SK-N-SH (cell line): ENCODE measurements at regions not wholly inside any gene's neighbourhood (a gene's known extent, or its start where the extent isn't known, plus 50 kb on each side); places are given as distances from the start of the nearest gene placed in this dataset.

Experiments
- CTCF ChIA-PET: fragments of 300-600, 350-600 bp; formaldehyde crosslinking; extraction: SDS; loops from one replicate; lab custom pipeline; 2021; lab: Yijun Ruan, JAX
- POLR2A ChIA-PET: fragments of 350-600 bp; sonication (Branson Sonifier 250); formaldehyde crosslinking; extraction: SDS; loops from one replicate; lab custom pipeline; 2020; ENCODE audit warnings: antibody characterized with exemption, inconsistent platforms; lab: Yijun Ruan, JAX
- DNase-seq: peaks from one replicate; pipeline ENCODE4 v3.0.0; 2012
- H2AFZ ChIP-seq: fragments of 200-600 bp; sonication (generic); 2 replicates; pipeline ENCODE4 v1.8.1; 2016; ENCODE audit warnings: antibody characterized with exemption, mild to moderate bottlenecking, low read depth
- H3F3A ChIP-seq: fragments of 200-600 bp; sonication (generic); replicated peaks from 2 replicates; pipeline ENCODE3; 2016; ENCODE audit warnings: antibody characterized with exemption, mild to moderate bottlenecking; ENCODE audit not compliant: insufficient read depth
- H3K27ac ChIP-seq, 2 experiments: fragments of 200-500 bp in 1 of 2; fragments of 200-600 bp in 1 of 2; sonication (Bioruptor generic) in 1 of 2; sonication (generic), shearing (Covaris generic) in 1 of 2; 2 replicates each; pipeline versions ENCODE4 v1.5.1 to v1.6.1; 2014 to 2016; ENCODE audit warnings: low read depth in 2 of 2, inconsistent platforms in 1 of 2, low read length in 1 of 2, mild to moderate bottlenecking in 1 of 2, mixed read lengths in 1 of 2
- H3K27me3 ChIP-seq: fragments of 200-600 bp; sonication (generic), shearing (Covaris generic); 2 replicates; pipeline ENCODE4 v1.6.1; 2016; ENCODE audit warnings: mixed run types; ENCODE audit not compliant: insufficient read depth
- H3K36me3 ChIP-seq, 2 experiments: fragments of 200-500 bp in 1 of 2; fragments of 200-600 bp in 1 of 2; sonication (Bioruptor generic) in 1 of 2; sonication (generic) in 1 of 2; replicated peaks in 1 of 2; 2 replicates each; pipeline versions ENCODE3 to v1.5.1; 2014 to 2016; ENCODE audit warnings: low read length in 1 of 2, mild to moderate bottlenecking in 1 of 2; ENCODE audit not compliant: insufficient read depth in 2 of 2, control insufficient read depth in 1 of 2
- H3K4me1 ChIP-seq, 2 experiments: fragments of 200-500 bp in 1 of 2; fragments of 200-600 bp in 1 of 2; sonication (Bioruptor generic) in 1 of 2; sonication (generic), shearing (Covaris generic) in 1 of 2; 2 replicates each; pipeline versions ENCODE4 v1.5.1 to v1.6.1; 2014 to 2016; ENCODE audit warnings: low read depth in 1 of 2, low read length in 1 of 2, mixed run types in 1 of 2; ENCODE audit not compliant: insufficient read depth in 2 of 2, control insufficient read depth in 1 of 2
- H3K4me2 ChIP-seq: fragments of 200-600 bp; sonication (generic), shearing (Covaris generic); 2 replicates; pipeline ENCODE4 v1.6.1; 2017; ENCODE audit warnings: mixed run types
- H3K4me3 ChIP-seq, 2 experiments: fragments of 200-500 bp in 1 of 2; fragments of 200-600 bp in 1 of 2; sonication (Bioruptor generic) in 1 of 2; sonication (generic), shearing (Covaris generic) in 1 of 2; 2 replicates each; pipeline versions ENCODE4 v1.5.1 to v1.8.1; 2014 to 2016; ENCODE audit warnings: low read depth in 2 of 2, inconsistent platforms in 1 of 2, low read length in 1 of 2, mild to moderate bottlenecking in 1 of 2, mixed read lengths in 1 of 2, moderate library complexity in 1 of 2
- H3K79me2 ChIP-seq: fragments of 200-600 bp; sonication (generic); 2 replicates; pipeline ENCODE4 v1.8.1; 2017; ENCODE audit warnings: mild to moderate bottlenecking; ENCODE audit not compliant: insufficient read depth
- H3K9ac ChIP-seq: fragments of 200-600 bp; sonication (generic); 2 replicates; pipeline ENCODE4 v1.6.1; 2017; ENCODE audit warnings: mixed run types
- H3K9me2 ChIP-seq: fragments of 200-600 bp; sonication (generic); 2 replicates; pipeline ENCODE4 v1.6.1; 2017; ENCODE audit warnings: mixed run types
- H3K9me3 ChIP-seq: fragments of 200-600 bp; sonication (generic); 2 replicates; pipeline ENCODE4 v1.6.1; 2017; ENCODE audit warnings: mixed run types, mild to moderate bottlenecking, moderate library complexity
- H4K20me1 ChIP-seq: fragments of 200-600 bp; sonication (generic); 2 replicates; pipeline ENCODE4 v1.6.1; 2017; ENCODE audit warnings: mild to moderate bottlenecking, mixed run types; ENCODE audit not compliant: insufficient read depth
- CHD2 ChIP-seq: fragments of 150-350 bp; IDR thresholded peaks from 2 replicates; pipeline ENCODE4 v1.6.1; 2018; ENCODE audit warnings: low read length; ENCODE audit not compliant: partially characterized antibody
- EP300 ChIP-seq, 2 experiments: IDR thresholded peaks; 2 replicates each; pipeline versions ENCODE4 v1.4.0 to v1.6.1; 2012; ENCODE audit warnings: borderline replicate concordance in 1 of 2, low read depth in 1 of 2, low read length in 1 of 2
- EZH2phosphoT487 ChIP-seq: fragments of 200-600 bp; sonication (generic); IDR thresholded peaks from 2 replicates; pipeline ENCODE4 v1.6.1; 2017; ENCODE audit warnings: low read depth, mixed run types, mild to moderate bottlenecking, antibody characterized with exemption, moderate library complexity, borderline replicate concordance
- FOXM1 ChIP-seq: IDR thresholded peaks from 2 replicates; pipeline ENCODE4 v1.4.0; 2012; ENCODE audit warnings: low read depth, mild to moderate bottlenecking
- JUND ChIP-seq: IDR thresholded peaks from 2 replicates; pipeline ENCODE4 v1.4.0; 2012
- MXI1 ChIP-seq: IDR thresholded peaks from 2 replicates; pipeline ENCODE4 v1.6.1; 2012; ENCODE audit warnings: mild to moderate bottlenecking, low read depth, low read length, improper control_type of control experiment
- RFX5 ChIP-seq: IDR thresholded peaks from 2 replicates; pipeline ENCODE4 v1.6.1; 2012; ENCODE audit warnings: mild to moderate bottlenecking, improper control_type of control experiment, low read length
- RXRA ChIP-seq: IDR thresholded peaks from 2 replicates; pipeline ENCODE4 v1.4.0; 2012; ENCODE audit warnings: low read depth, mild to moderate bottlenecking, borderline replicate concordance
- SMC3 ChIP-seq: IDR thresholded peaks from 2 replicates; pipeline ENCODE4 v1.6.1; 2012; ENCODE audit warnings: low read depth, low read length, improper control_type of control experiment
- YY1 ChIP-seq: IDR thresholded peaks from 2 replicates; pipeline ENCODE4 v1.4.0; 2012; ENCODE audit warnings: low read depth, mild to moderate bottlenecking
- WGBS: methylation state at CpG from one replicate; pipeline ENCODE4 v1.1.6; 2017; ENCODE audit warnings: low lambda C conversion rate; 5-methylcytosine and 5-hydroxymethylcytosine counted together
- TF ChIP-seq, protein P1 (sequence below): IDR thresholded peaks from 2 replicates; pipeline ENCODE4 v1.6.1; 2012; ENCODE audit warnings: mild to moderate bottlenecking, low read depth, low read length, moderate library complexity
- TF ChIP-seq, protein P2 (sequence below): fragments of 200-600 bp; sonication (generic); IDR thresholded peaks from 2 replicates; pipeline ENCODE4 v1.6.1; 2017; ENCODE audit warnings: antibody characterized with exemption, mild to moderate bottlenecking, moderate library complexity
- TF ChIP-seq, protein P3 (sequence below): fragments of 150-350 bp; IDR thresholded peaks from 2 replicates; pipeline ENCODE4 v1.6.1; 2017; ENCODE audit warnings: antibody characterized with exemption, low read length, low read depth, borderline replicate concordance
- TF ChIP-seq, protein P4 (sequence below): IDR thresholded peaks from 2 replicates; pipeline ENCODE4; 2012

DNA sequence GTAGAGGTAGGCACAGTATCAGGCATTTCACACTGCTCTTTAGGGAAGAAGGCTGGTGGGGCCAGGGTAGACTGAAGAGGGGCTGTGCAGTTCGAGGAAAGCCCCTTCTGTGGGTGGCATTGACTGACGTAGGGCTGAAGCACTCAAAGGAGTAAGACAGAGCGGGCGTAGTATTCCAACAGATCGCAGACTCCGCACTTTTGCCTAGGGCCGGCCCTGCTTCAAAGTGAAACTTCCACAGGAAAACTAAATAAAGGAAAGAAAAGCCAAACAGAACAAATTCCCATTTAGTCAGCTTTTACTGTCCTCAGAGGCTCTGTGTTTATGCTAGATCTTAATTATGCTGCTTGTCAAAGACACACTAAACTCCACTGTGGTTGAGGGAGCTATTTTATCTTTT, 493.0 kb upstream of the WWC1 start:
- DNase-seq: no peak
- H2AFZ ChIP-seq: no peak overlapping the region
- no peaks in the 10 kb centered on the region for H4K20me1 ChIP-seq
- TF ChIP-seq, protein P1, sequence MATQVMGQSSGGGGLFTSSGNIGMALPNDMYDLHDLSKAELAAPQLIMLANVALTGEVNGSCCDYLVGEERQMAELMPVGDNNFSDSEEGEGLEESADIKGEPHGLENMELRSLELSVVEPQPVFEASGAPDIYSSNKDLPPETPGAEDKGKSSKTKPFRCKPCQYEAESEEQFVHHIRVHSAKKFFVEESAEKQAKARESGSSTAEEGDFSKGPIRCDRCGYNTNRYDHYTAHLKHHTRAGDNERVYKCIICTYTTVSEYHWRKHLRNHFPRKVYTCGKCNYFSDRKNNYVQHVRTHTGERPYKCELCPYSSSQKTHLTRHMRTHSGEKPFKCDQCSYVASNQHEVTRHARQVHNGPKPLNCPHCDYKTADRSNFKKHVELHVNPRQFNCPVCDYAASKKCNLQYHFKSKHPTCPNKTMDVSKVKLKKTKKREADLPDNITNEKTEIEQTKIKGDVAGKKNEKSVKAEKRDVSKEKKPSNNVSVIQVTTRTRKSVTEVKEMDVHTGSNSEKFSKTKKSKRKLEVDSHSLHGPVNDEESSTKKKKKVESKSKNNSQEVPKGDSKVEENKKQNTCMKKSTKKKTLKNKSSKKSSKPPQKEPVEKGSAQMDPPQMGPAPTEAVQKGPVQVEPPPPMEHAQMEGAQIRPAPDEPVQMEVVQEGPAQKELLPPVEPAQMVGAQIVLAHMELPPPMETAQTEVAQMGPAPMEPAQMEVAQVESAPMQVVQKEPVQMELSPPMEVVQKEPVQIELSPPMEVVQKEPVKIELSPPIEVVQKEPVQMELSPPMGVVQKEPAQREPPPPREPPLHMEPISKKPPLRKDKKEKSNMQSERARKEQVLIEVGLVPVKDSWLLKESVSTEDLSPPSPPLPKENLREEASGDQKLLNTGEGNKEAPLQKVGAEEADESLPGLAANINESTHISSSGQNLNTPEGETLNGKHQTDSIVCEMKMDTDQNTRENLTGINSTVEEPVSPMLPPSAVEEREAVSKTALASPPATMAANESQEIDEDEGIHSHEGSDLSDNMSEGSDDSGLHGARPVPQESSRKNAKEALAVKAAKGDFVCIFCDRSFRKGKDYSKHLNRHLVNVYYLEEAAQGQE: no peak
- TF ChIP-seq CHD2 (no peak), RXRA (no peak), YY1 (no peak)
- TF ChIP-seq, protein P2, sequence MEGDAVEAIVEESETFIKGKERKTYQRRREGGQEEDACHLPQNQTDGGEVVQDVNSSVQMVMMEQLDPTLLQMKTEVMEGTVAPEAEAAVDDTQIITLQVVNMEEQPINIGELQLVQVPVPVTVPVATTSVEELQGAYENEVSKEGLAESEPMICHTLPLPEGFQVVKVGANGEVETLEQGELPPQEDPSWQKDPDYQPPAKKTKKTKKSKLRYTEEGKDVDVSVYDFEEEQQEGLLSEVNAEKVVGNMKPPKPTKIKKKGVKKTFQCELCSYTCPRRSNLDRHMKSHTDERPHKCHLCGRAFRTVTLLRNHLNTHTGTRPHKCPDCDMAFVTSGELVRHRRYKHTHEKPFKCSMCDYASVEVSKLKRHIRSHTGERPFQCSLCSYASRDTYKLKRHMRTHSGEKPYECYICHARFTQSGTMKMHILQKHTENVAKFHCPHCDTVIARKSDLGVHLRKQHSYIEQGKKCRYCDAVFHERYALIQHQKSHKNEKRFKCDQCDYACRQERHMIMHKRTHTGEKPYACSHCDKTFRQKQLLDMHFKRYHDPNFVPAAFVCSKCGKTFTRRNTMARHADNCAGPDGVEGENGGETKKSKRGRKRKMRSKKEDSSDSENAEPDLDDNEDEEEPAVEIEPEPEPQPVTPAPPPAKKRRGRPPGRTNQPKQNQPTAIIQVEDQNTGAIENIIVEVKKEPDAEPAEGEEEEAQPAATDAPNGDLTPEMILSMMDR: no peak
- H3F3A ChIP-seq: no peaks in the 10 kb centered on the region
- ChIA-PET POLR2A (no interaction called here), CTCF (no interaction called here)
- no peaks in the 10 kb centered on the region for H3K9me2 ChIP-seq
- no peaks in the 10 kb centered on the region for H3K9me3 ChIP-seq
- H3K27ac ChIP-seq: no peak overlapping the region
- H3K9ac ChIP-seq: no peak overlapping the region
- WGBS: 74% methylated on average over 7 of the region's 7 CpGs
- no peak overlapping the region for H3K4me2 ChIP-seq
- H3K27me3 ChIP-seq: no peaks in the 10 kb centered on the region
- no peaks in the 10 kb centered on the region; a peak in 1 of 4 replicates for H3K4me1 ChIP-seq
- H3K79me2 ChIP-seq: no peaks in the 10 kb centered on the region
- H3K36me3 ChIP-seq: no peaks in the 10 kb centered on the region
- H3K4me3 ChIP-seq: no peak overlapping the region

DNA sequence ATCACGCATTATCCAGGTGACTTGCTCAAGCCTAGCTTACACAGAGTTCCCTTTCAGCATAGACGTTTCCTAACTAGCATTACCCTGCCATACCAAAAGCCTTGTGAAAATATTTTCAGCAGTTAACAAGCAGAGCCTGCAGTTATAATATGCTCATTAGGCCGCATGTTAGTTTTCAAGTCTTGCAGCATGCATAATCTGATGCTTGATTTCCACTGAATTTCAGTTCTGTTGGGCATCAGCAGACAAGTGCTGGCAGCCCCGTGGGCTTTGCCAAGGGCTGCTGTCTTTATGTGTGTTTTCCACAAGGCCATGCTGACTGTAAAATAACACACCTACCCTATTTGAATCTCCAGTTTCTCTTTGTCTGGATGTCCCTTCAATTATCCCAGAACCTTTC, 491.0 kb upstream of the WWC1 start:
- Histone ChIP-seq H3K4me1 (no peaks in the 10 kb centered on the region; a peak in 1 of 4 replicates), H4K20me1 (no peaks in the 10 kb centered on the region), H3K27me3 (no peaks in the 10 kb centered on the region), H3K4me3 (no peak overlapping the region), H3K9me3 (no peaks in the 10 kb centered on the region), H3K79me2 (no peaks in the 10 kb centered on the region), H3K27ac (no peak overlapping the region), H3K9me2 (no peaks in the 10 kb centered on the region), H3K9ac (no peak overlapping the region), H2AFZ (no peak overlapping the region), H3K36me3 (no peaks in the 10 kb centered on the region), H3K4me2 (no peak overlapping the region), H3F3A (peaks cover 4% of the 10 kb centered on the region)
- CTCF ChIA-PET: no interaction called here
- POLR2A ChIA-PET: no interaction called here
- 56% methylated on average over 4 of the region's 4 CpGs for WGBS
- DNase-seq: no peak
- TF ChIP-seq, protein P3, sequence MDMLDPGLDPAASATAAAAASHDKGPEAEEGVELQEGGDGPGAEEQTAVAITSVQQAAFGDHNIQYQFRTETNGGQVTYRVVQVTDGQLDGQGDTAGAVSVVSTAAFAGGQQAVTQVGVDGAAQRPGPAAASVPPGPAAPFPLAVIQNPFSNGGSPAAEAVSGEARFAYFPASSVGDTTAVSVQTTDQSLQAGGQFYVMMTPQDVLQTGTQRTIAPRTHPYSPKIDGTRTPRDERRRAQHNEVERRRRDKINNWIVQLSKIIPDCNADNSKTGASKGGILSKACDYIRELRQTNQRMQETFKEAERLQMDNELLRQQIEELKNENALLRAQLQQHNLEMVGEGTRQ: no peak
- TF ChIP-seq, protein P1: no peak
- TF ChIP-seq SMC3: no peak
- TF ChIP-seq JUND: no peak
- TF ChIP-seq, protein P4, sequence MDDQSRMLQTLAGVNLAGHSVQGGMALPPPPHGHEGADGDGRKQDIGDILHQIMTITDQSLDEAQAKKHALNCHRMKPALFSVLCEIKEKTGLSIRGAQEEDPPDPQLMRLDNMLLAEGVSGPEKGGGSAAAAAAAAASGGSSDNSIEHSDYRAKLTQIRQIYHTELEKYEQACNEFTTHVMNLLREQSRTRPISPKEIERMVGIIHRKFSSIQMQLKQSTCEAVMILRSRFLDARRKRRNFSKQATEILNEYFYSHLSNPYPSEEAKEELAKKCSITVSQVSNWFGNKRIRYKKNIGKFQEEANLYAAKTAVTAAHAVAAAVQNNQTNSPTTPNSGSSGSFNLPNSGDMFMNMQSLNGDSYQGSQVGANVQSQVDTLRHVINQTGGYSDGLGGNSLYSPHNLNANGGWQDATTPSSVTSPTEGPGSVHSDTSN: no peak
- no peak for TF ChIP-seq RFX5
- TF ChIP-seq YY1: no peak
- TF ChIP-seq FOXM1: no peak
- no peak for TF ChIP-seq CHD2
- no peak for TF ChIP-seq EP300 (IDR thresholded peaks at IDR 0.05; ENCODE audit: borderline replicate concordance in 1 of 2, low read depth in 1 of 2, low read length in 1 of 2)
- no peak for TF ChIP-seq MXI1
- no peak for TF ChIP-seq EZH2phosphoT487
